Left ventricle myocardium superior (tissue), 1 donor: ENCODE measurements at regions not wholly inside any gene's neighbourhood (a gene's known extent, or its start where the extent isn't known, plus 50 kb on each side); places are given as distances from the start of the nearest gene placed in this dataset.

Source experiments
- ATAC-seq: fragments of 200-7000 bp; cut with Tn5 transposase; one replicate; pipeline ENCODE4 v1.9.1; 2020; ENCODE audit warnings: mild to moderate bottlenecking, moderate library complexity
- DNase-seq: peaks from one replicate; pipeline ENCODE4 v3.0.0-alpha.2; 2020
- intact Hi-C: fragments of 100-400 bp; cut with micrococcal nuclease; formaldehyde crosslinking; loops from one replicate; pipeline ENCODE4 v1.11.0; 2022
- donor health status: DM: no; HTN: yes; CAD: no; lungs with severe emphysema.

DNA sequence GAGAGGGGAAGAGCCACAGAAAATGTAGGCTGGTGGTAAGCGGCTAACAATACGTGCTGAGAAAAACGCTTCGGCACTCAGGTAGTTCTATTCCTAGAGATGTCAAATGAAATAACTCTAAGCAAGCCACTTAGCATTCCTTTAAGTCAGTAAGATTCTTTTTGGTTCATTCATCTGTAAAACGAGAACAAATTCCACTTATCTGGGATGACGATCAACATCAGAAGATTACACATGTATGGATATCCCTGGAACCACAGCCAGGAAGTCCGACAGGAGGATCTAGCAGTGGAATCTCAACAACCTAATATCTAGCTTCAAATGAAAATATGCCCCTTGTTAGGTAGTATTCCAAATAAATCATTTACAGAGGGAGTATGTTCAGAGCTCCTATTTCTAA, 74.6 kb upstream of the CDKN3 start:
- no peak for DNase-seq
- intact Hi-C loops, result no loop called here
- no peak for ATAC-seq

DNA sequence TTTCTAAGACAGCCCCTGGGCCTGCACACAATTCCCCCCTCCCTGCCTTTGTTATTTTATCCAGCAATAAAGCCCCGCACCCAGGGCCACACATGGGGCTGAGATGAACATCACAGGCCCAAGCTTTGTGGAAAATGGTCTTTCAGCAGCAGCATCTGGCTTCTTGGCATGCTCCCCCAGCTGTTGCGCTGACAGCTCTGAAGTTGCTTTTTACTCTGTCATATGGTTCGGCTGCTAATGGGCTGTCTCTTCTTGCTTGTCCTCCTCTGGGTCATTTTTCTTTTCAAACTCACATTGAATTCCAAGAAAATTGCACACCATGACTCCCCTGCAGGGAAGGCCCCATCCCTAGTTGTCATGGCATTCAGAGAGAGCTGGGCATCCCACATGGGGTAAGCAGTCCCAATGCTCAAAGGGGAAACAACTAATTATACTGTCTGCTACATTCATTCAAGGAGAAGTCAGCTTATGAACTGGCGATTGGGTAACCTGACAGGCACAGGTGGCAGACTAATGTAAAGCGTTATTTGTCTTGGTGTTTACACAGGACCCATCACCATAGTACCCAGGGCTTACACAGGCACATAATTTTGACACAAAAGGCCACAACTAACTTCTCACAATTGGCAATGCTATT, 74.0 kb upstream of the CDKN3 start:
- intact Hi-C loops, result no loop called here
- DNase-seq (peak; percentile 63), ATAC-seq (peak; percentile 81)

DNA sequence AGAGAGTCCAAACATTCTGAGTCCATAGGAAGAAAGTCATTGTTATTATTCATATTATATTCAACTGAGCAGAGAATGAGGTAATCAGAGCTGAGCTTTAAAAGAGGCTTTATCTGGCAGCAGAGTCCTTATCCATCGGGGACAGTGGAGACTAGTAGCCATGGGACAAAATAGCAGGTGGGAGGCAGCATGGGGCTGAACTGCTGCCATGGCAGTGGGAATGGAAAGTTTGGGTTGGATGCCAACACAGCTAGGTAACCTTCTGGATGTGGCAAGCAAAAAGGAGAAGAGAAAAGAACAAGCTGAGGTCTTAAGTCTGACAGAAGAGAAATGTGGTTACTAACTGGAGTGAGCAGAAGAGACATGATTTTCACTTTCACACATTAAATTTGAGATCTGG, 71.0 kb upstream of the CDKN3 start:
- peak; percentile 9 for ATAC-seq
- intact Hi-C loops, result no loop called here

DNA sequence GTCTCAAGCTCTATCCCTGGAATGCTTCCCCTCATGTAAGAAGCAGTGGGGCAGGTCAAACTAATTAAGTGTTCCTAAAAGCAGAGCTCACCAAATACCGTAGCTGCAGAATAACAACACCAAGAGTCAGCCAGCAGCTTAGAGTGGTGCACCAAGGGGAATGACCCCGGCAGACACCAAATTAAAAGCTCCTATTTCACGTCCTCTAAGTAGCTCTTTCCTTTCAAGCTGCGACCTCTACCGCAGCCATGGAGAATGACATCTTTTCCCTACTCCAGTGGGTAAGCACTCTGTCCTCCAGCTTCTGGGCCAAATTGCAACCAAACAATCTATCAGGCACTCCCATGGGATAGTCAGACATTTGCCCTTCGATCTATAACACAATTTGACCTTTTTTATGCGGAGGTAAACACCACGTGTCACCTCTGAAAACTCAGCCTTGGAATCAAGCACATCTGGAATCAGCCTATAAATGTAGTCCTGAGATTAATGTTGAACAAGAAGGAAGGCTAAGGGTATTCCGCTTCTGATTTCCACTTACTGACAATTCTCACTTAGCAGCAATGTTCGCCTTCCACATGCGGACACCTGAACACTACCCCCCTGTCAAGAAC, 67.6 kb upstream of the CDKN3 start:
- intact Hi-C loops, result no loop called here
- peak; percentile 90 for ATAC-seq
- DNase-seq, result no peak

More for the DNA sequence above, 71.0 kb upstream of the CDKN3 start:
- DNase-seq, result no peak

DNA sequence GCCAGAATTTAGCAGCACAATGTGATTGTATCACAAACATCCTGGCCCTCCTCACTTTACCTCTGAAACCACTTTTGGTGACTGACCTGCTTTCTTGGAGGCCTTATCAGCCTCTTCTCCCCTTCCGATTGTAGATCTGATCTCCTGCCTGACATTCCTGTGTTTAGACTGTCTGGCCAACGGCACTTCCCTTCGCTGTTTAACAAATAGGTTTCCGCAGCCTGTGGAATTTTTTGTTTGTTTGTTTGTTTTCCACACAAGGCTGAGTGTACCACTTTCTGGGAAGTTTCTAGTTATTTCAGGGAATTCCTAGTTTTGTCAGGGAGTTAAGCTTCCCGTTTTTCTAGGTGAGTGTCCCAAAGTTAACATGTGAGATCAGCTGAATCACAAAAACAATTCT, 65.9 kb upstream of the CDKN3 start:
- ATAC-seq, result no peak
- DNase-seq, result no peak

DNA sequence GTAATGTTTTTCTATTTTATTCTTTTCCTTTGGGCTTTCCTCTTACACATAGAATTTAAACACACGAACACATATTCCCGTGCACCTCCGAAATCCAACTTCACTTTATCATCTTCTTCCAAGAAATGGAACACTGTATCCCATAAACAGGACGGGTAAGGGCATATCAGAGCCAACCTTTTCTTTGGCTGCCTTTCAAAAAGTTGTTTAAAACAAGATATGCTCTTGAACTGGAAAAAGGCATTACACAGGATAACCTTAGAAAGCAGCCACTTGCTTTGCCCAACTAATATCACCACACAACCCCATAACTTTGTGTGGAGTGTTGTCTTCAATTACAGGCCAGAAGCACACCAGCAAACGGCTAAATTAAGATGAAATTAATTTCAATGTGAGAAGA, 65.3 kb upstream of the CDKN3 start:
- intact Hi-C loops, result loop anchor here (10.0 kb wide), 1 partner anchor 797 kb away; no protein-coding TSS in a partner anchor
- ATAC-seq, result peak; percentile 61
- no peak for DNase-seq

More for the DNA sequence above, 65.9 kb upstream of the CDKN3 start:
- intact Hi-C loops, result loop anchor here (10.0 kb wide), 1 partner anchor 796 kb away; no protein-coding TSS in a partner anchor

DNA sequence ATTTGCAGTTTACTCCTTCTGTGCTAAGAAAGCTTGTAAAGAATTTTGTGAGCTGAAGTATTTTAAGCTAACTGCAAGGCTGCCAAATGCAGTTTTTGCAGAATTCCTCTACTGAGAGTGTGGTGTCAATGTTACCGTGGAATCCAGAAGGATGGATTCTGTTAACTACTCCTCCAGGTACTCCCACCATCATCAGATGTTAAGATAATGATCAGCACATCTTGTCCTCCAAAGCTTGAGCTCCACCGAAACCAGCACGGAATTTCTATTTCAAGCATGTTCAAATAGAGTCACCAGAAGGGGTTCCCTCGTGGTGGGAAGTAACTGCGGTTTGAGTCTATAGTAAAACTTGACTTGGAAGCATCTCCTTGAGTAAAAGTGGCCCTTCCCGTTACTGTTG, 64.3 kb upstream of the CDKN3 start:
- no peak for DNase-seq
- ATAC-seq, result no peak
- intact Hi-C loops, result loop anchor here (10.0 kb wide), 1 partner anchor 798 kb away; no protein-coding TSS in a partner anchor

DNA sequence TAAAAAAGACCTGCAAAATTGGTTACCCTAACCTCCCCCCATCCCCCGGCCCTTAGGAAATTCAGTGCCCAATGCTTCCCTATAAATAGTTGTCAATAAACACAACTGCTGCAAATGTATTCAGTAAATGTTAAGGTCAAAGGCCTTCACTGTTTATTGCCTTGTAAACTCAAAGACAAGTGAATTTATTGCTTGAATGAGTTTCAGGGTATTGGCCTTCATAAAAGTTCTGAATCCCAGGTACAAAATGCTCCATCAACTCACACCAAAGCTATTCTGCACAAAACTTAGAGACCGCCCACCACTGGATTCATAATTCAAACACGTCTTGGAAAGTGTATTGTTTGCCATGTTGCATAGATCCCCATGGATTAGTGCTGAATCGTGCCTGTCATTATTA, 63.3 kb upstream of the CDKN3 start:
- intact Hi-C loops, result loop anchor here (10.0 kb wide), 1 partner anchor 799 kb away; no protein-coding TSS in a partner anchor
- ATAC-seq (no peak), DNase-seq (no peak)

DNA sequence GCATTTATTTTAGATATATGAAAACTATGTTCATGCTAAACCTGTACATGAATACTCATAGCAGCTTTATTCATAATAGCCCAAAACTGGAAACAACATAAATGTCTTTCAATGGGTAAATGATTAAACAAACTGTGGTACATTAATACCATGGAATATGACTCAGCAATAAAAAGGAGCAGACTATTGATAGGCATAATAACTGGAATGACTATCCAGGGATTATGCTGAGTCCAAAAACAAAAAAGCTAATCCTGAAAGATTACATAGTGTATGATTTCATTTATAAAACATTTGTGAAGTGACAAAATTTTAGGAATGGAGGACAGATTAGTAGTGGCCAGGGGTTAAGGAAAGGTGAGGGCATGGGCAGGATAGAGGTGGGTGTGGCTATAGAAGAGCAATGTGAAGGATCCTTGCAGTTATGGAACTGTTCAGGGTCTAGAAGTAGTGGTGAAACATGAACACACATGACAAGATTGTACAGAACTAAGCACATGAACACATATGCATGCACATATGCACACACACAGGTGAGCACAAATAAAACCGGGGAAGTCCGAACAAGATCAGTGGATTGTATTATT, 61.1 kb upstream of the CDKN3 start:
- intact Hi-C loops, result loop anchor here (10.0 kb wide), 1 partner anchor 801 kb away; no protein-coding TSS in a partner anchor
- DNase-seq (no peak), ATAC-seq (no peak)

DNA sequence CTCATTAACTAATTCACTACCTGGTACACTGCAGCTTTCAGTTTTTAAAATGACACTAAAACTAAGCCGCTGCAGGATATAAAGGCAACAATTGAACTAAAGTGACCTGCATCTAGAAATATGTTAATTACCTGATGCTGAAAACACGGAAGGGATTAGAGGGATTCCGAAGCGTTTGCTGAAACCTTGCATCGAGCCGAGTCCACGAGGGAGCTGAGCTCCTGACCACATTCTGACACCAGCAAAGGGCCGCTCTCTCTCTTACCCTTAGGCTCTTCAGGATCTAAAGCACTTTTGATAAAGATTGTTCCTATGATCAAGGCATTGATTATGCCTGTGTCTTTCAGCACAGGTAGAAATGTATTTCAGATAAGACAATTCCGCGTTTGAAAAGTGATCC, 59.5 kb upstream of the CDKN3 start:
- intact Hi-C loops, result loop anchor here (10.0 kb wide), 1 partner anchor 803 kb away; no protein-coding TSS in a partner anchor
- DNase-seq (no peak), ATAC-seq (no peak)

DNA sequence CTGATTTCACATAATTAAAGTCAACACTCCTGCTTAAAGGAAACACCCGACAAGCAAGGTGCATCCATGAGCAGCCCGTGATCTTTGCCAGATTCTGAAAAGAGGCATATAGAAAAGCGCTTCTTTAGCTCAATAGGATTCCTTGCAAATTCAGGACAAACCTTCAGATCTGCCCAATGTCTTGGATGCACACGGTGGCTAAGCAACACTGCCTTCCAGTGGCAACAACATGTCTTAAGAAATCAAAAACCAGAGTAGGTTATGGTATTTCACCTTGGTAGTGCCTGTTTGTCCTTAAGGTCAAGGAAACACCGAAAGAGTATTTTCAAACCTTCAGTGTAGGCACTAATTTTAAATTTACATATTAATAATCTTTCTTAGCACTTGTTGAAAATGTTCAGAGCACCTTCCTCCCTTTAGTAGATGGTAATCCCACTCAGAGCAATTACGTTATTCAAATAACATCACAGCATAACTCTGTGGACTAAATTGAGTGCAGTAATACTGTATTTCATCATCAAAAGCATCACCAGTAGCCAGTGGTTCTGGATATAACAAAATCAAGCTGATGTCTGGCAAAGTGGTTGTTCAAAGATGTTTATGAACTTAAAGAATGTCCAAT, 58.0 kb upstream of the CDKN3 start:
- ATAC-seq, result no peak
- DNase-seq, result no peak
- intact Hi-C loops, result loop anchor here (10.0 kb wide), 1 partner anchor 804 kb away; no protein-coding TSS in a partner anchor

DNA sequence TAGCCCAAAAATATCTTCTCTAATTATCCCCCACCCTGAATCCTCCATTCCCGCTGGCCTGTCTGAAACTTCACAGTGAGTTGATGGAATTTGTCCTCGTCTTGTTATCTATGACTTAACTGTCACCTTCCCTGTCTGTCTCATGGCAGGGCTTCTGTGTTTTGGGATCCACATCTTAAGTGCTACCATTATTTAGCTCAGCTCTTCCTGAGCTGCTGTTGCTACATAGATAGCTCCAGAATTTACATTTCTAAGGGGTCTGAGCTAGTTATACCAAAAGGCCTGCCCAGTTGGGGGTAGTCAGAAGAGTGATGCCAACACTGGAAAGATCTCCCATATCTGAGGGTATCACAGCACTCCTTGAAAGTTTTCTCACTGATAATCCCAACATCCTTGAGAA, 57.0 kb upstream of the CDKN3 start:
- ATAC-seq (no peak), DNase-seq (no peak)
- intact Hi-C loops, result loop anchor here (10.0 kb wide), 2 partner anchors 805 to 1045 kb away; no protein-coding TSS in a partner anchor

DNA sequence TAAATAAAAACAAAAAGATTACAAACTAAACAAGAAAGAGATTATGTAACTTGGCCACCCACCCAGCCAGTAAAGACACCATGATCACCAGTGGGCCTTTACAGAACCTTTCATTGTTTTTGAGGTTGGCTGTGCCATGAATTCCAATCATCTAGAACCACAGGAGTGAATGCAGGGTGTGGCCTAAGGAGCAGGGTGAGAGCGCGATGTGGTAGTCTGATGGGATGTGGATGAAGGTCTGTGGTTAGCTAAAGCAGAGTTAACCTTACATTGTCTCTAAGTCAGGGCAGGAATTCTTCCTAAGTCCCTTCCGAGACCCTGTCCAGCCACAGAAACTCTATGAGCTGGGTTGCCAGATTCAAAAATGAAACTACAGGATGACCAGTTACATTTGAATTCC, 54.0 kb upstream of the CDKN3 start:
- intact Hi-C loops, result loop anchor here (10.0 kb wide), 1 partner anchor 1048 kb away; no protein-coding TSS in a partner anchor
- no peak for ATAC-seq
- DNase-seq, result no peak

DNA sequence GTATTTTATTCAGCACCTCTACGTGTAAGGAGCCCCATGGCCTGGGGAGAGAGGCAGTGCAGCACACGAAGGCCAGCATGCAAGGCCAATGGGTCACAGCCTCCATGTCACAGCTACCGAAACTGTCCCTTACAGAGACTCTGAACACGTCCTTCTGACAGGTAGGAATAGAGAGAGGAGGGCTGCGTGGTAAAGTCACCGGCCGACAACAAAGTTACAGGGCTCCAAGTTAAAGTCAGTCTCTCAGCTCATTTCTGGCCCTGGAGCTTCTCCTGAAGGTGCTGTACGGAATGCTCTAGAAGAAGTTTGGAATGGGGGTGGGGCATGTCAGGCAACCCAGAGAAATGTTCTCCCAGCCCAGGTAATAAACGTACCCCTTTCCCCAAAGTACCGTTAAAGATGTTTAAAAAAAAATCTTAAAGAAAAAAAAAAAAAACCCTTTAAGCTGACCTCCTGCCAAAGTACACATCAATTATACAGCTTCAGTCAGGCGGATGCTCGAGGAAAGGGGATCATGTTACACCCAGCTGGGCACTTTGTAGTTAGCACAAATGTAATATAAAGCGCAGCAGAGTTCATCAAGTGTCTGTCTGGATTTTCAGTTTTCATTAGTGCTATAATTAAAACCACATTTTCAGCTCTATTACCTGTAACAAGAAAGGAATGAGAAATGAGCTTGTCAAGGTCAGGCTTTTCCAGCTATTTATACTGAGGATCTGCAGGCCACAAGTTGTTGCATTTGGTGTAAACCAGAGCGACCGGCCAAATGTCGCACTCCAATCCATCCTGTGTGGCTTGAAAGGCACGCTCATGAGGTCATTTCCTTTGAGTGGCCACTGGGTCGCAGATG, 53.3 kb upstream of the CDKN3 start:
- ATAC-seq (peak; percentile 56), DNase-seq (peak; percentile 38)
- intact Hi-C loops, result loop anchor here (10.0 kb wide), 1 partner anchor 1049 kb away; no protein-coding TSS in a partner anchor

DNA sequence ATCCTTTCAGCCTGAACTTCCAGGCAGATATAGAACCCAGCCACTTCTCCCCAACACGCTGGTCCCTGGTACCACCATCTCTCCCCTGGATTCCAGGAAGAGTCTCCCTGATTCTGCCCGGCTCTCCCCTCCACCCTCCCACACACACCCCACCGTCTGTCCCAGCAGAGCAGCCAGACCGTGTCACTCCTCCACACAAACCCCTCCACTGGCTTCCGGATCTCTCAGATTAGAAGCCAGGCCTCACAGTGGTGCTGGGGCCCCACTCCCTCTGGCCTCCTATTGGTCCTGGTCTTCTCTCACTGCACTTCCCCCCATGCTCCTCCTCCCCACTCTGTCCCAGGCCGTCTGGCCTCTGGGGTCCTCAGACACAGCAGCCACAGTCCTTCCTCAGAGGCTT, 52.4 kb upstream of the CDKN3 start:
- intact Hi-C loops, result loop anchor here (10.0 kb wide), 1 partner anchor 1050 kb away; no protein-coding TSS in a partner anchor
- ATAC-seq, result no peak

DNA sequence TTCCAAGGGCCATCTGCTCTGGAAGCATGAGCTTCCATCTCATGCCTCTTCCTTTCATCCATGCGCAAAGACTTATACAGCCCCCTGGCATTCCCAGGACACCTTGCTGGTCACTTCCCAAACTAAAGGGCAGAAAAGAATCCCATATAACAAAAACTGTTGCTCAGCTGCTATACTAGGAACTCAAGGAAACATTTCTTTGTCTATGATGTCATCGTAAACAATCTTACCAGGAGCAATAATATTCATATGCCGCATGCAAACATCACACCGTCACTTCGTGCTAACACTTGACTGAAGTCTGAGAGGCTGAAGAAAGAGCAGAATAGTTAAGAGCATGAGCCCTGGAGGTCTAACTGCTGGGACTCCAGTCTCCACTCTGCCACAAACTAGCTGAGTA, 50.5 kb upstream of the CDKN3 start:
- intact Hi-C loops, result loop anchor here (10.0 kb wide), 1 partner anchor 1051 kb away; no protein-coding TSS in a partner anchor
- no peak for DNase-seq
- ATAC-seq, result no peak

More for the DNA sequence above, 52.4 kb upstream of the CDKN3 start:
- DNase-seq, result no peak
